GM12872 (cell line): ENCODE measurements at regions not wholly inside any gene's neighbourhood (a gene's known extent, or its start where the extent isn't known, plus 50 kb on each side); places are given as distances from the start of the nearest gene placed in this dataset.

ENCODE experiments used
- TF ChIP-seq, protein P1 (sequence below): IDR thresholded peaks from 3 replicates; pipeline ENCODE4 v1.5.1; 2011; ENCODE audit warnings: low read depth, mild to moderate bottlenecking, low read length, moderate library complexity; ENCODE audit not compliant: insufficient read depth

DNA sequence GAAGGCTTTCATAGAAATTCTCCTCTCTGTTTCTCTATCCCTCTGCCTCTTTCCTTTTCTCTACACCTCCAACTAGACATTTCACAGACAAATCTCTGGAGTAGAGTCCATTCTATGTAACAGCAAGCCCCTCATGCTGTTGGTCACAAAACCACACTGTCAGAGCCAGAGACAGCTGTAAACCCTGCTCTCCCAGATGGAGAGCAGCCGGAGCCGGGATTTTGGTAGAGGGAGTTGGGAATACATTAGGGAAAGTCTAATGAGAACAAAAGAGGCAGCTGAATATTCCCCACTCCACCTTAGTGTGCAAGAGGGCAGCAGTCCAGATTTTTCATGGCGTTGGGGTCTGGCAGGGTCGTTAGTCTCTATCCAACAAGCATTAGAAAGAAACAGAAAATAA lies 68.3 kb upstream of the EDN1 start:
- TF ChIP-seq, protein P1, sequence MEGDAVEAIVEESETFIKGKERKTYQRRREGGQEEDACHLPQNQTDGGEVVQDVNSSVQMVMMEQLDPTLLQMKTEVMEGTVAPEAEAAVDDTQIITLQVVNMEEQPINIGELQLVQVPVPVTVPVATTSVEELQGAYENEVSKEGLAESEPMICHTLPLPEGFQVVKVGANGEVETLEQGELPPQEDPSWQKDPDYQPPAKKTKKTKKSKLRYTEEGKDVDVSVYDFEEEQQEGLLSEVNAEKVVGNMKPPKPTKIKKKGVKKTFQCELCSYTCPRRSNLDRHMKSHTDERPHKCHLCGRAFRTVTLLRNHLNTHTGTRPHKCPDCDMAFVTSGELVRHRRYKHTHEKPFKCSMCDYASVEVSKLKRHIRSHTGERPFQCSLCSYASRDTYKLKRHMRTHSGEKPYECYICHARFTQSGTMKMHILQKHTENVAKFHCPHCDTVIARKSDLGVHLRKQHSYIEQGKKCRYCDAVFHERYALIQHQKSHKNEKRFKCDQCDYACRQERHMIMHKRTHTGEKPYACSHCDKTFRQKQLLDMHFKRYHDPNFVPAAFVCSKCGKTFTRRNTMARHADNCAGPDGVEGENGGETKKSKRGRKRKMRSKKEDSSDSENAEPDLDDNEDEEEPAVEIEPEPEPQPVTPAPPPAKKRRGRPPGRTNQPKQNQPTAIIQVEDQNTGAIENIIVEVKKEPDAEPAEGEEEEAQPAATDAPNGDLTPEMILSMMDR: no peak

DNA sequence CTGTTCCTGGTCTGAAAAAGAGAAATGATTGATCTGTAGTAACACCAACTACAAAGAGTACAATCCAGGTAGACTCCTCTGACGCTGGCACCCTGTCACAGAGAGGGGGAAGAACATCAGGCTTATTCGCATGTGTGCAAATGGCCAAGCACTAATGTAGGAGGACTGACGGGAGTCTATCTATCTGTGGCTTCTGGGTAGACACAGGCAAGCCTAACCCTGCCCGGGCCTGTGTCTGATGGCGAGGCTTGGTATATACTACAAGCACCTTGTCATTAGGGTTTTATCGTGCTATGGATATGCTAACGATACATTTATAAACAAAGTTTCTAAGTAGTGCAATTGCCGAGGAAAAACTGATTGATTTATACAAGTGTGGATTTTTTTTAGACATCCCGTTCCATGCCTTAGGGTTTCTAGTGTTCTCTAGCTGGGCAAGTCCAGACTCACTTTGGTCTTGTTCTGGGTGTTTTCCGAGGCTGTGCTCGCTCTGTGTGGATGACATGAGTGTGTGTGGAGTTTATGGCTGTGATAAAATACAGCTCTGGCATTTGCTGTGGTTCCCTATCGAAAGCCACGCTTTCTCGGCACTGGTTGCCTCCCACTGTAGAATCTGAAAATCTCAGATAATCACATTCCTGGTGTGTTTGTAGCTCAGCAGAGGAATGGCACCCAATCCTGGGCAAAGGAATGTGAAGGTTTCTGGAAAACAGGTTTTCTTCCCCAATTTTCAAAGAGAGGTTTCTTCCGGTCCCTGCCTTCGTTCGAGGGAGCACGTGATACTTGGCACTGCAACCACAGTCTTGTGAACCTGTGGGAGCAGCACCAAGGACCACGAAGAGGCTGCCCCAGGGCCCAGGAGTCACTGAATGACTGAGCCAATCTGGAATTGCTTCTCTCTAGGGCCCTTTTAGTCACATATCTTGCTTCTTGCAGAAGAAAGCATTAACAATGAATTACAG lies 67.5 kb upstream of the EDN1 start:
- TF ChIP-seq, protein P1: no peak

DNA sequence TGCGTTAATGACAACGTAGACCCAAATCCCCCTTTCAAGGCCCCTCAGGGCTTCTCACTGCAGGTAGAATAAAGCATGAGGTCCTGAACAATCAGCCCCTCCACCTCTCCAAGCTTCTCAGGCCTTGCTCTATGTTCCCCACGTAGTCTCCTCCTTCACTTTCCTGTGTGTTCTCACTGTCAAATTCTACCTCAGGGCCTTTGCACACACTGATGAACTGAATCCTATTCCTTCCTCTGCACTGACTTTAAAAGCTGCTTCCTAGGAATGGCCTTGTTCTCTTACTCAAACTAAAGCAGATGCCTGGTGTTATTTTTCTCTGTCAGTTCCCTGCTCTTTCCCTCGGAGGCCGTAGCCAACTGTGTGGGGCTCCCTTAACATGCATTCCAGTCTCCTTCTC lies 66.8 kb upstream of the EDN1 start:
- TF ChIP-seq, protein P1: no peak

DNA sequence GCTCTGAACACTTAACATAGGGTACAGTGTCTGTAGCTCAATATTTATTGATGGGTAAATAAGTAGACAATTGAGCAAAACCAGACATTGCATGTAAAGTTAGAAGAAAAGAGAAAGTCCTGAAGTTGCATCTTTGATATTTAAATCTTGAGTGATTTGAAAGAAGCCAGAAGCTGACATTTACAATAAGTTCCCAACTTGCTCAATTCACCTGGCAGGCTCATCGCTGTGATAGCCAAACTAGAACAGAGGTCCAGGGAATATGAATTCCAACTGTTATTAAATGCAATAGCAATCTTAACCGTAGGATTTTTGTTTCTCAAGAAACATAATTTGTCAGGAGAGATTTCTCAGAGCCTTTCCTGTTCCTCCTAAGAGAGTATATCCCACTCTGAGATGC lies 65.9 kb upstream of the EDN1 start:
- TF ChIP-seq, protein P1: no peak

DNA sequence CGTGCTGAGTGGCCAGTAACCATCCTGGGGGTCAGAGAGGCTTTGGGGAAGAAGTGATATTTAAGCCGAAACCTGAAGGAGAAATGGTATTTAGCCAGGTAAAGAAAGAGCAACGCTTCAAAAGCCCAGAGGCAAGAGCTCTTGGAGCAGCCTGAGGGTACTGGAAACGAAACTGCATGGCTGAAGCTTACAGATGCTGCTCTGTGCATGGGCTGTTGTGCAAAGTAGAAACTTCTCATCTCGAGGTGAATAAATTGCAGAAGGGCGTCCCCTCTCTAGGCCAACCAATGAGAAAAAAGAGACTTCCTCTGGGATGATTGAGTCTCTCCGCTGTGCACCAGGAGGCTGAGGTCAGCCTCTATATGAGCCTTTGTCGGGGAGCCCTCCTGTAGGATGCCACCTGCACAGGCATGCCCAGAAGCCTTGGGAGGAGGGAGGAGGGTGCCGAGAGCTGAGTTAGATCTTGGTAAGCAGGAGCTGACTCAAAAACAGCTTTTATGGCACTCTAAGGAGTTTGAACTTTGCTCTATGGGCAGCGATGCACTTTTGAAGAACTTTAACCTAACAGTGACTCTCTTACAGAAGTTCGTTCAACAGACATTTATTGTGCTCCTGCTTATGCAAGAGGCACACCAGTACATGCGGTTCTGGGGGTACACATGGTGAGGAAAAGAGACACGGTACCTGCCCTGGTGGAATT lies 61.6 kb upstream of the EDN1 start:
- TF ChIP-seq, protein P1: no peak

DNA sequence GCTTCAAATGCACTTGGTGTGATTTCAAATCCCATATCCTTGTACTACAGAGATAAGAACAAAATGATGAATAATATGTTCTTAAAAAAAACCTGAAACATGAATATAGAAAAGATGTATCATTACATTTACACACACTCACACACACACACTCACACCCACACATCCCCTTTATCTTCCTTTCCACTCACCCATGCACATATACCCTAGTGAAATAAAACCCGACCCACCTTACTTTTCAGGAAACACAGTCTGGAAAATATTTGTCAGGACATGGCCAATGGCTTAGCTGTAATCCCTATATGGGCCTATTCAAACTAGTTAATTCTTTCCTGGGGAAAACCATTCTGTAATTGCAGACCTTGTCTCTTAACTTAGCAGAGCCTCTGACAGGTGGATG lies 60.8 kb upstream of the EDN1 start:
- TF ChIP-seq, protein P1: no peak

DNA sequence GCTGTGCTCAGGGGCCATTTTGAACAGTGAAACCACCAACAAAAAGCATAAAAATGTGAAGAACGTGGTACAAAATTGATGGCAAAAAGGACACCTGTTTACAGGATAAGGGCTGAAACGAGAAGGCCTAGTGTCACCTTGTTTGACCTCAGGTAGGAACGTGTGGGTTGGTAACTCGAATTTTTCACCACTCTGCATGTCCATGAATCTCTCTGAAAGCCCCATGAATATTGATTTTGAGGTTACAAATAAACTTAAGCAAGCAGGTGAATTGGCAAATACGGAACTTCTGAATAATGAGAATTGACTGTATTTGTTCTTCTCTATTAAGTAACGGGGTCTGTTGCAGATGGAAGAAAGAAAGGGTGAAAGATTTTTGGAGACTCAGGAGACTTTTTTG lies 59.6 kb upstream of the EDN1 start:
- TF ChIP-seq, protein P1: no peak
